ENCODE measurements at regions not wholly inside any gene's neighbourhood (a gene's known extent, or its start where the extent isn't known, plus 50 kb on each side); places are given as distances from the start of the nearest gene placed in this dataset.

GRCh38 chr20:4329232-4329631 is 80.1 kb upstream of the ADRA1D start:
- in situ Hi-C loops (cut with MboI; ENCODE audit: low sequenced_read_pairs, unreplicated experiment) = no loop called here
- no peak for DNase-seq (ENCODE audit: low spot score)
- no peak for TF ChIP-seq CTCF (IDR thresholded peaks at IDR 0.05; ENCODE audit: borderline replicate concordance, control extremely low read depth, extremely low read depth, insufficient read depth, missing control alignments)

GRCh38 chr20:4328541-4328940 is 79.5 kb upstream of the ADRA1D start:
- no peak for TF ChIP-seq CTCF (IDR thresholded peaks at IDR 0.05; ENCODE audit: borderline replicate concordance, control extremely low read depth, extremely low read depth, insufficient read depth, missing control alignments)
- no peak for DNase-seq (ENCODE audit: low spot score)
- in situ Hi-C loops (cut with MboI; ENCODE audit: low sequenced_read_pairs, unreplicated experiment) = no loop called here

DNA sequence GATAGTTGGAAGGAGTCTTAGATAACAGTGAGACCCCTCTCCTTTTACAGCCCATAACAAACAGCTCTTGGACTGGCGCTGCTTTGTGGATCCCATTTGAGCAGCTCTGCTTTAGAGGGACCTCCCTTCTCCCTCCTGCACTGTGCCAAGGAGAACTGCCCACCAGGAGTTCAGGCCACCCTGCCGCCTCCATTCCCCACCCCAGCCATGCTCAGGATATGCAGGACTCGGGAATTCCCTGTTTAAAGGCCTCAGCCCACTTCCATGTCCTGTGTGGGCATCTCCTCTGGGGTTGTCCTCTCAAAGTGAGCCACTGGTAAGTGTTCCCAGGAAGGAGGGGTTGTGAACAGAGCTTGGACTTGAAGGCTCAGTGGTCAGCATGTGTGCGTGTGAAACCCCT is 78.9 kb upstream of the ADRA1D start:
- in situ Hi-C loops (cut with MboI; ENCODE audit: low sequenced_read_pairs, unreplicated experiment) = no loop called here
- DNase-seq (ENCODE audit: low spot score) = no peak
- TF ChIP-seq CTCF (IDR thresholded peaks at IDR 0.05; ENCODE audit: borderline replicate concordance, control extremely low read depth, extremely low read depth, insufficient read depth, missing control alignments) = no peak

- TF ChIP-seq CTCF (IDR thresholded peaks at IDR 0.05; ENCODE audit: borderline replicate concordance, control extremely low read depth, extremely low read depth, insufficient read depth, missing control alignments) = no peak
- in situ Hi-C loops (cut with MboI; ENCODE audit: low sequenced_read_pairs, unreplicated experiment) = no loop called here
- no peak for DNase-seq (ENCODE audit: low spot score)
Observed at GRCh38 chr20:4326195-4327065, 77.3 kb upstream of the ADRA1D start.

- in situ Hi-C loops (cut with MboI; ENCODE audit: low sequenced_read_pairs, unreplicated experiment) = no loop called here
- no peak for TF ChIP-seq CTCF (IDR thresholded peaks at IDR 0.05; ENCODE audit: borderline replicate concordance, control extremely low read depth, extremely low read depth, insufficient read depth, missing control alignments)
- no peak for DNase-seq (ENCODE audit: low spot score)
Observed at GRCh38 chr20:4325548-4326187, 76.6 kb upstream of the ADRA1D start.

GRCh38 chr20:4324611-4325243 is 75.6 kb upstream of the ADRA1D start:
- TF ChIP-seq CTCF (IDR thresholded peaks at IDR 0.05; ENCODE audit: borderline replicate concordance, control extremely low read depth, extremely low read depth, insufficient read depth, missing control alignments) = no peak
- in situ Hi-C loops (cut with MboI; ENCODE audit: low sequenced_read_pairs, unreplicated experiment) = no loop called here
- no peak for DNase-seq (ENCODE audit: low spot score)

All from GM13976 (cell line).